Lower leg skin (tissue), 4 donors: ENCODE measurements at regions not wholly inside any gene's neighbourhood (a gene's known extent, or its start where the extent isn't known, plus 50 kb on each side); places are given as distances from the start of the nearest gene placed in this dataset.

Source experiments
- DNase-seq, 2 donors: peaks; one replicate each; pipeline ENCODE4 v3.0.0-alpha.2; 2019; ENCODE audit warnings: low spot score in 2 of 2
- H3K4me3 ChIP-seq: fragments of 200-600 bp; sonication (generic); 2 replicates; pipeline ENCODE4 v1.5.1; 2017; ENCODE audit warnings: mild to moderate bottlenecking, low read depth; ENCODE audit not compliant: poor library complexity, severe bottlenecking
- CTCF ChIP-seq, 3 donors: fragments of 450-650 bp; IDR thresholded peaks; one replicate each; pipeline ENCODE4 v1.5.1; 2016; ENCODE audit warnings: antibody characterized with exemption in 3 of 3, mild to moderate bottlenecking in 3 of 3, moderate library complexity in 2 of 3
- POLR2A ChIP-seq, 2 donors: fragments of 450-650 bp; IDR thresholded peaks; one replicate each; pipeline ENCODE4 v1.6.1; 2016 to 2017; ENCODE audit warnings: antibody characterized with exemption in 2 of 2, mild to moderate bottlenecking in 1 of 2, moderate library complexity in 1 of 2
- WGBS, 2 donors: methylation state at CpG; one replicate each; pipeline ENCODE4 v1.1.5; 2018; 5-methylcytosine and 5-hydroxymethylcytosine counted together
- intact Hi-C: fragments of 100-400 bp; cut with DNase I; formaldehyde crosslinking; loops from one replicate; pipeline ENCODE4 v1.15.0; 2023; ENCODE audit warnings: low total_unique reads

GRCh38 chr4:100778431-100778830 lies 260.6 kb upstream of the EMCN start:
- 86 to 88% methylated on average over 5 of the region's 5 CpGs for WGBS, 2 donors
- no peak for DNase-seq
- intact Hi-C loops = no loop called here
- H3K4me3 ChIP-seq = no peak overlapping the region
- TF ChIP-seq CTCF (IDR thresholded peaks at IDR 0.05) (no peak), POLR2A (IDR thresholded peaks at IDR 0.05) (no peak)

DNA sequence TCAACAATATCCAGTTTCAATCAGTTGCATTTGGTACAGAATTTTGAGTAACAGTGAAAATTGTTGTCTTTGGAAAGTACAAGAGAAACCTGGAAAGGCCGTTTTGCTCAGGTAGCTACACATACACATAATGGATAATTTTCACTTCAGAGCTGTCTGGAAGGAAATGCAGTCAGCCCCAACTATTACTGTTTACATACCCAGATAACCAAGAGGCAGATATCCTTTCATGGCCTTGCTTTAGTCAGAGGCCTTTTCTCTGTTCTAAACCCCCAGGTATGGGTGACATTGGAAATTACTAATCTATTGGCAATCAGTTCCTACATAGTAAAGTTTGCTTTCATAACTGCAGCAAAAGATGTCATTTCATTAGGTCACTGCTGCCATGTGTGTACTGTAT lies 244.9 kb upstream of the EMCN start:
- DNase-seq = no peak
- TF ChIP-seq POLR2A (IDR thresholded peaks at IDR 0.05) = no peak
- TF ChIP-seq CTCF (IDR thresholded peaks at IDR 0.05) = no peak
- H3K4me3 ChIP-seq = no peak overlapping the region
- WGBS, 2 donors = 71 to 100% methylated on average over 1 of the region's 1 CpG
- intact Hi-C loops = no loop called here

DNA sequence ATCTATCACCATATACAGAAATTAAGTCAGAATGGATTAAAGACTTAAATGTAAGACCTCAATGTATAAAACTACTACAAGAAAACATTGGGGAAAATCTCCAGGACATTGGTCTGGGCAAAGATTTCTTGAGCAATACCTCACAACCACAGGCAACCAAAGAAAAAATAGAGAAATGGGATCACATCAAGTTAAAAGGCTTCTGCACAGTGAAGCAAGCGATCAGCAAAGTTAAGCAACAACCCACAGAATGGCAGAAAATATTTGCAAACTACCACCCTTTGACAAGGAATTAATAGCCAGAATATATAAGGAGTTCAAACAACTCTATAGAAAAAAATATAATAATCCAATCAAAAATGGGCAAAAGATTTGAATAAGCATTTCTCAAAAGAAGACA lies 236.9 kb upstream of the EMCN start:
- WGBS, 2 donors = 91% methylated on average over 1 of the region's 1 CpG
- intact Hi-C loops = no loop called here
- no peak overlapping the region for H3K4me3 ChIP-seq
- DNase-seq = no peak
- no peak for TF ChIP-seq POLR2A (IDR thresholded peaks at IDR 0.05)
- no peak for TF ChIP-seq CTCF (IDR thresholded peaks at IDR 0.05)

- TF ChIP-seq POLR2A (IDR thresholded peaks at IDR 0.05) (no peak), CTCF (IDR thresholded peaks at IDR 0.05) (no peak)
- H3K4me3 ChIP-seq = no peak overlapping the region
- intact Hi-C loops = no loop called here
- DNase-seq = no peak
These were observed 228.4 kb upstream of the EMCN start for GRCh38 chr4:100746141-100746739.

DNA sequence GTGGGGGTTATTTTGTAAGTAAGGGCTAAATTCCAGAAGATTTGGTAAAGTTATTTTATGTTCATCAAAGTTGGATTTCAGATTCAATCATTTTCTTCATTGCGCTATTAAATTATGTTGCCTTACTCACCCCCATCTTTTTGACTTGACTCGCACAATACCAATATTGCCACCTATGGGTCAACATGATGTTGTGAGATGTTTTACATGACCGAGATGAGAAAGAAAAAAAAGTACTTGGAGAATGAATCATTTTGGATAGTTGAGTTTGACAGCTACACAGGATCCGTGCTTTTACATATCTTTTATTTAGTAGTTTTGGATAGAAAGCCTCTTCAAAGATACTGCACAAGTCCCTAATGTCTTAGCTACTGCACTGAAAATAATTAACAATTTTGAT lies 224.2 kb upstream of the EMCN start:
- 38 to 51% methylated on average over 4 of the region's 4 CpGs for WGBS, 2 donors
- TF ChIP-seq CTCF (IDR thresholded peaks at IDR 0.05) (no peak), POLR2A (IDR thresholded peaks at IDR 0.05) (no peak)
- H3K4me3 ChIP-seq = no peak overlapping the region
- DNase-seq = no peak
- intact Hi-C loops = no loop called here

- DNase-seq = no peak
- WGBS, 2 donors = 76 to 85% methylated on average over 2 of the region's 2 CpGs
- no peak for TF ChIP-seq POLR2A (IDR thresholded peaks at IDR 0.05)
- no peak for TF ChIP-seq CTCF (IDR thresholded peaks at IDR 0.05)
- intact Hi-C loops = no loop called here
- H3K4me3 ChIP-seq = no peak overlapping the region
These were observed 221.6 kb upstream of the EMCN start for GRCh38 chr4:100739426-100739825.
